ENCODE measurements at regions not wholly inside any gene's neighbourhood (a gene's known extent, or its start where the extent isn't known, plus 50 kb on each side); places are given as distances from the start of the nearest gene placed in this dataset.

GRCh38 chr6:50449128-50449527, 264.2 kb upstream of the TFAP2D start:
- H3K27ac ChIP-seq (ENCODE audit: low read length, poor library complexity, severe bottlenecking): no peak overlapping the region
- no peak overlapping the region for H4K91ac ChIP-seq (ENCODE audit: low read length)
- H3K14ac ChIP-seq (ENCODE audit: low read length in 2 of 2): no peak overlapping the region
- 82% methylated on average over 2 of the region's 2 CpGs for WGBS
- no peak for DNase-seq
- H3K79me1 ChIP-seq (replicated peaks; ENCODE audit: low read length, poor library complexity, severe bottlenecking): no peaks in the 10 kb centered on the region
- H3K4me3 ChIP-seq (ENCODE audit: insufficient read depth in 1 of 2, low read depth in 1 of 2, low read length in 2 of 2): no peak overlapping the region
- H4K8ac ChIP-seq (ENCODE audit: low read length): no peak overlapping the region
- no peak overlapping the region for H3K23ac ChIP-seq (ENCODE audit: low read length in 2 of 2)
- no peaks in the 10 kb centered on the region for H3K9me3 ChIP-seq (ENCODE audit: control insufficient read depth, low read length)
- no peak overlapping the region for H2AK5ac ChIP-seq (ENCODE audit: low read length, severe bottlenecking)
- H3K27me3 ChIP-seq (ENCODE audit: control insufficient read depth in 1 of 2, insufficient read depth in 1 of 2, low read length in 2 of 2): no peaks in the 10 kb centered on the region
- H3K4me1 ChIP-seq (ENCODE audit: control insufficient read depth, insufficient read depth, low read depth, low read length): no peaks in the 10 kb centered on the region
- no peak overlapping the region for H2AFZ ChIP-seq (ENCODE audit: low read depth, low read length)
- no peak overlapping the region for H2BK15ac ChIP-seq (ENCODE audit: low read depth, poor library complexity, severe bottlenecking)
- no peak overlapping the region for H3K9ac ChIP-seq (ENCODE audit: low read length)
- no peak overlapping the region for H3K18ac ChIP-seq (ENCODE audit: low read depth in 1 of 2, low read length in 2 of 2)
- H2BK5ac ChIP-seq (ENCODE audit: low read depth, low read length, poor library complexity, severe bottlenecking): no peak overlapping the region
- no peak overlapping the region for H3K4me2 ChIP-seq (ENCODE audit: low read length, poor library complexity, severe bottlenecking)
- no peak overlapping the region for H3K4ac ChIP-seq (ENCODE audit: low read depth in 1 of 2, low read length in 2 of 2)
- H3K36me3 ChIP-seq (ENCODE audit: control insufficient read depth in 1 of 2, insufficient read depth in 2 of 2, low read depth in 1 of 2, low read length in 2 of 2): no peaks in the 10 kb centered on the region
- no peak overlapping the region for H2BK120ac ChIP-seq (ENCODE audit: low read depth, low read length)
- no peak overlapping the region for H2BK12ac ChIP-seq (ENCODE audit: low read length in 2 of 2)

- H2BK12ac ChIP-seq (ENCODE audit: low read length in 2 of 2): no peak overlapping the region
- no peaks in the 10 kb centered on the region for H3K27me3 ChIP-seq (ENCODE audit: control insufficient read depth in 1 of 2, insufficient read depth in 1 of 2, low read length in 2 of 2)
- H3K9ac ChIP-seq (ENCODE audit: low read length): no peak overlapping the region
- no peak overlapping the region for H4K91ac ChIP-seq (ENCODE audit: low read length)
- DNase-seq: no peak
- no peak overlapping the region for H2BK5ac ChIP-seq (ENCODE audit: low read depth, low read length, poor library complexity, severe bottlenecking)
- no peak overlapping the region for H3K4me2 ChIP-seq (ENCODE audit: low read length, poor library complexity, severe bottlenecking)
- no peak overlapping the region for H3K4me3 ChIP-seq (ENCODE audit: insufficient read depth in 1 of 2, low read depth in 1 of 2, low read length in 2 of 2)
- no peak overlapping the region for H2BK120ac ChIP-seq (ENCODE audit: low read depth, low read length)
- H3K79me1 ChIP-seq (replicated peaks; ENCODE audit: low read length, poor library complexity, severe bottlenecking): no peaks in the 10 kb centered on the region
- H2BK15ac ChIP-seq (ENCODE audit: low read depth, poor library complexity, severe bottlenecking): no peak overlapping the region
- no peak overlapping the region for H3K18ac ChIP-seq (ENCODE audit: low read depth in 1 of 2, low read length in 2 of 2)
- no peak overlapping the region for H3K14ac ChIP-seq (ENCODE audit: low read length in 2 of 2)
- H2AFZ ChIP-seq (ENCODE audit: low read depth, low read length): no peak overlapping the region
- H3K27ac ChIP-seq (ENCODE audit: low read length, poor library complexity, severe bottlenecking): no peak overlapping the region
- no peak overlapping the region for H4K8ac ChIP-seq (ENCODE audit: low read length)
- no peak overlapping the region for H3K4ac ChIP-seq (ENCODE audit: low read depth in 1 of 2, low read length in 2 of 2)
- WGBS: 75% methylated on average over 3 of the region's 4 CpGs
- no peak overlapping the region for H3K23ac ChIP-seq (ENCODE audit: low read length in 2 of 2)
- no peaks in the 10 kb centered on the region for H3K36me3 ChIP-seq (ENCODE audit: control insufficient read depth in 1 of 2, insufficient read depth in 2 of 2, low read depth in 1 of 2, low read length in 2 of 2)
- H2AK5ac ChIP-seq (ENCODE audit: low read length, severe bottlenecking): no peak overlapping the region
- H3K4me1 ChIP-seq (ENCODE audit: control insufficient read depth, insufficient read depth, low read depth, low read length): no peaks in the 10 kb centered on the region
- no peaks in the 10 kb centered on the region for H3K9me3 ChIP-seq (ENCODE audit: control insufficient read depth, low read length)
These were observed 261.4 kb upstream of the TFAP2D start for GRCh38 chr6:50451826-50452400.

- Histone ChIP-seq H3K4me2 (ENCODE audit: low read length, poor library complexity, severe bottlenecking) (no peak overlapping the region), H3K4me1 (ENCODE audit: control insufficient read depth, insufficient read depth, low read depth, low read length) (no peaks in the 10 kb centered on the region), H3K27ac (ENCODE audit: low read length, poor library complexity, severe bottlenecking) (no peak overlapping the region), H2BK12ac (ENCODE audit: low read length in 2 of 2) (no peak overlapping the region), H3K79me1 (replicated peaks; ENCODE audit: low read length, poor library complexity, severe bottlenecking) (no peaks in the 10 kb centered on the region), H3K9ac (ENCODE audit: low read length) (no peak overlapping the region), H3K18ac (ENCODE audit: low read depth in 1 of 2, low read length in 2 of 2) (no peak overlapping the region), H2BK15ac (ENCODE audit: low read depth, poor library complexity, severe bottlenecking) (no peak overlapping the region), H2BK5ac (ENCODE audit: low read depth, low read length, poor library complexity, severe bottlenecking) (no peak overlapping the region), H2AK5ac (ENCODE audit: low read length, severe bottlenecking) (no peak overlapping the region), H3K36me3 (ENCODE audit: control insufficient read depth in 1 of 2, insufficient read depth in 2 of 2, low read depth in 1 of 2, low read length in 2 of 2) (no peaks in the 10 kb centered on the region), H3K4ac (ENCODE audit: low read depth in 1 of 2, low read length in 2 of 2) (no peak overlapping the region), H3K14ac (ENCODE audit: low read length in 2 of 2) (no peak overlapping the region), H4K8ac (ENCODE audit: low read length) (no peak overlapping the region), H3K27me3 (ENCODE audit: control insufficient read depth in 1 of 2, insufficient read depth in 1 of 2, low read length in 2 of 2) (no peaks in the 10 kb centered on the region), H2BK120ac (ENCODE audit: low read depth, low read length) (no peak overlapping the region), H3K4me3 (ENCODE audit: insufficient read depth in 1 of 2, low read depth in 1 of 2, low read length in 2 of 2) (no peak overlapping the region), H4K91ac (ENCODE audit: low read length) (no peak overlapping the region), H3K23ac (ENCODE audit: low read length in 2 of 2) (no peak overlapping the region), H2AFZ (ENCODE audit: low read depth, low read length) (no peak overlapping the region), H3K9me3 (ENCODE audit: control insufficient read depth, low read length) (no peaks in the 10 kb centered on the region)
- no peak for DNase-seq
- 77% methylated on average over 7 of the region's 7 CpGs for WGBS
These were observed 258.3 kb upstream of the TFAP2D start for GRCh38 chr6:50455029-50455428.

GRCh38 chr6:50457351-50457750, 256.0 kb upstream of the TFAP2D start:
- H3K23ac ChIP-seq (ENCODE audit: low read length in 2 of 2): no peak overlapping the region
- no peak overlapping the region for H4K91ac ChIP-seq (ENCODE audit: low read length)
- H3K27me3 ChIP-seq (ENCODE audit: control insufficient read depth in 1 of 2, insufficient read depth in 1 of 2, low read length in 2 of 2): no peaks in the 10 kb centered on the region
- no peak overlapping the region for H3K4me2 ChIP-seq (ENCODE audit: low read length, poor library complexity, severe bottlenecking)
- H2BK12ac ChIP-seq (ENCODE audit: low read length in 2 of 2): no peak overlapping the region
- H2AFZ ChIP-seq (ENCODE audit: low read depth, low read length): no peak overlapping the region
- 66% methylated on average over 2 of the region's 2 CpGs for WGBS
- no peak overlapping the region for H3K14ac ChIP-seq (ENCODE audit: low read length in 2 of 2)
- H4K8ac ChIP-seq (ENCODE audit: low read length): no peak overlapping the region
- no peak overlapping the region for H2BK15ac ChIP-seq (ENCODE audit: low read depth, poor library complexity, severe bottlenecking)
- no peak overlapping the region for H3K9ac ChIP-seq (ENCODE audit: low read length)
- DNase-seq: no peak
- no peak overlapping the region for H2BK5ac ChIP-seq (ENCODE audit: low read depth, low read length, poor library complexity, severe bottlenecking)
- no peak overlapping the region for H2AK5ac ChIP-seq (ENCODE audit: low read length, severe bottlenecking)
- H2BK120ac ChIP-seq (ENCODE audit: low read depth, low read length): no peak overlapping the region
- no peak overlapping the region for H3K27ac ChIP-seq (ENCODE audit: low read length, poor library complexity, severe bottlenecking)
- no peaks in the 10 kb centered on the region for H3K79me1 ChIP-seq (replicated peaks; ENCODE audit: low read length, poor library complexity, severe bottlenecking)
- no peaks in the 10 kb centered on the region for H3K9me3 ChIP-seq (ENCODE audit: control insufficient read depth, low read length)
- H3K36me3 ChIP-seq (ENCODE audit: control insufficient read depth in 1 of 2, insufficient read depth in 2 of 2, low read depth in 1 of 2, low read length in 2 of 2): no peaks in the 10 kb centered on the region
- no peaks in the 10 kb centered on the region for H3K4me1 ChIP-seq (ENCODE audit: control insufficient read depth, insufficient read depth, low read depth, low read length)
- no peak overlapping the region for H3K4me3 ChIP-seq (ENCODE audit: insufficient read depth in 1 of 2, low read depth in 1 of 2, low read length in 2 of 2)
- no peak overlapping the region for H3K18ac ChIP-seq (ENCODE audit: low read depth in 1 of 2, low read length in 2 of 2)
- no peak overlapping the region for H3K4ac ChIP-seq (ENCODE audit: low read depth in 1 of 2, low read length in 2 of 2)
